H9 (cell line): ENCODE measurements at regions not wholly inside any gene's neighbourhood (a gene's known extent, or its start where the extent isn't known, plus 50 kb on each side); places are given as distances from the start of the nearest gene placed in this dataset.

Experiments
- DNase-seq: peaks from one replicate; pipeline ENCODE4 v3.0.0-alpha.2; 2017
- H2AFZ ChIP-seq: one replicate; pipeline ENCODE4 v1.6.1; 2013; ENCODE audit warnings: mild to moderate bottlenecking, low read length, control low read depth, moderate library complexity
- H2AK5ac ChIP-seq: 2 replicates; pipeline ENCODE4 v1.6.1; 2013; ENCODE audit warnings: low read length, control low read depth, mixed read lengths; ENCODE audit not compliant: insufficient read length
- H2BK120ac ChIP-seq: one replicate; pipeline ENCODE4 v1.6.1; 2013; ENCODE audit warnings: low read depth, mild to moderate bottlenecking, low read length, control low read depth, inconsistent platforms; ENCODE audit not compliant: poor library complexity, severe bottlenecking
- H2BK12ac ChIP-seq: 2 replicates; pipeline ENCODE4 v1.6.1; 2013; ENCODE audit warnings: low read length, control low read depth, mixed read lengths, low read depth; ENCODE audit not compliant: insufficient read length
- H2BK15ac ChIP-seq: 2 replicates; pipeline ENCODE4 v1.6.1; 2013; ENCODE audit warnings: low read depth, low read length, control low read depth
- H2BK20ac ChIP-seq: one replicate; pipeline ENCODE4 v1.6.1; 2013; ENCODE audit warnings: low read depth, mild to moderate bottlenecking, low read length, control low read depth, inconsistent platforms; ENCODE audit not compliant: poor library complexity, severe bottlenecking
- H2BK5ac ChIP-seq: 2 replicates; pipeline ENCODE4 v1.6.1; 2013; ENCODE audit warnings: low read length, control low read depth, mixed read lengths; ENCODE audit not compliant: insufficient read length
- H3K14ac ChIP-seq: 2 replicates; pipeline ENCODE4 v1.6.1; 2013; ENCODE audit warnings: low read length, control low read depth; ENCODE audit not compliant: insufficient read depth
- H3K18ac ChIP-seq: 2 replicates; pipeline ENCODE4 v1.6.1; 2013; ENCODE audit warnings: low read depth, mild to moderate bottlenecking, mixed read lengths, low read length, control low read depth; ENCODE audit not compliant: insufficient read length
- H3K23ac ChIP-seq: 2 replicates; pipeline ENCODE4 v1.6.1; 2013; ENCODE audit warnings: low read length, control low read depth, mixed read lengths, low read depth; ENCODE audit not compliant: insufficient read length
- H3K23me2 ChIP-seq: 2 replicates; pipeline ENCODE4 v1.6.1; 2013; ENCODE audit warnings: low read depth, mild to moderate bottlenecking, mixed read lengths, low read length, control low read depth; ENCODE audit not compliant: insufficient read length, poor library complexity, severe bottlenecking
- H3K27ac ChIP-seq: 2 replicates; pipeline ENCODE4 v1.5.1; 2013; ENCODE audit warnings: low read length, control low read depth, mixed read lengths, low read depth; ENCODE audit not compliant: insufficient read length
- H3K27me3 ChIP-seq: 2 replicates; pipeline ENCODE4 v1.6.1; 2013; ENCODE audit warnings: low read length, control low read depth, inconsistent platforms; ENCODE audit not compliant: insufficient read depth
- H3K4ac ChIP-seq: 2 replicates; pipeline ENCODE4 v1.6.1; 2013; ENCODE audit warnings: low read depth, mild to moderate bottlenecking, control low read depth, inconsistent platforms, low read length, moderate library complexity
- H3K4me1 ChIP-seq: 2 replicates; pipeline ENCODE4 v1.6.1; 2013; ENCODE audit warnings: low read length, control low read depth, inconsistent platforms; ENCODE audit not compliant: insufficient read depth
- H3K4me2 ChIP-seq: 2 replicates; pipeline ENCODE4 v1.6.1; 2013; ENCODE audit warnings: low read length, control low read depth, mixed read lengths; ENCODE audit not compliant: insufficient read length, insufficient read depth
- H3K56ac ChIP-seq: 2 replicates; pipeline ENCODE4 v1.6.1; 2013; ENCODE audit warnings: low read depth, mild to moderate bottlenecking, mixed read lengths, low read length, control low read depth; ENCODE audit not compliant: insufficient read length
- H3K79me1 ChIP-seq: 2 replicates; pipeline ENCODE4 v1.6.1; 2013; ENCODE audit warnings: low read depth, mild to moderate bottlenecking, moderate library complexity, low read length, control low read depth, inconsistent platforms; ENCODE audit not compliant: insufficient read depth, poor library complexity, severe bottlenecking
- H3K79me2 ChIP-seq: 2 replicates; pipeline ENCODE4 v1.6.1; 2013; ENCODE audit warnings: low read length, control low read depth, inconsistent platforms; ENCODE audit not compliant: insufficient read depth
- H3K9ac ChIP-seq: 2 replicates; pipeline ENCODE4 v1.6.1; 2013; ENCODE audit warnings: low read length, control low read depth, mixed read lengths; ENCODE audit not compliant: insufficient read length; ENCODE audit errors: extremely low read depth
- H3K9me3 ChIP-seq: one replicate; pipeline ENCODE4 v1.6.1; 2013; ENCODE audit warnings: low read depth, low read length, inconsistent platforms; ENCODE audit not compliant: control insufficient read depth
- H3T11ph ChIP-seq: one replicate; pipeline ENCODE4 v1.6.1; 2013; ENCODE audit warnings: mild to moderate bottlenecking, low read length, control low read depth, inconsistent platforms
- H4K20me1 ChIP-seq: one replicate; pipeline ENCODE4 v1.6.1; 2013; ENCODE audit not compliant: control insufficient read depth, insufficient read length, insufficient read depth
- H4K5ac ChIP-seq: 2 replicates; pipeline ENCODE4 v1.6.1; 2013; ENCODE audit warnings: low read depth, mild to moderate bottlenecking, mixed read lengths, low read length, control low read depth; ENCODE audit not compliant: insufficient read length
- H4K8ac ChIP-seq: replicated peaks from 2 replicates; pipeline ENCODE4 v1.6.1; 2013; ENCODE audit warnings: low read length, control low read depth, mixed read lengths, low read depth; ENCODE audit not compliant: insufficient read length
- H4K91ac ChIP-seq: 2 replicates; pipeline ENCODE4 v1.6.1; 2013; ENCODE audit warnings: low read depth, mild to moderate bottlenecking, moderate library complexity, mixed read lengths, low read length, control low read depth; ENCODE audit not compliant: insufficient read length
- H3K27ac Mint-ChIP-seq, 3 experiments: 2 replicates in 2 of 3; 3 replicates in 1 of 3; pipeline ENCODE4 v1.8.0; 2020 to 2021; ENCODE audit warnings: mixed read lengths in 3 of 3, mild to moderate bottlenecking in 1 of 3, moderate library complexity in 1 of 3
- H3K27me3 Mint-ChIP-seq: 2 replicates; pipeline ENCODE4 v1.8.0; 2021; ENCODE audit warnings: low read depth, mild to moderate bottlenecking, moderate library complexity, mixed read lengths
- H3K36me3 Mint-ChIP-seq, 3 experiments: 2 replicates in 2 of 3; 3 replicates in 1 of 3; pipeline ENCODE4 v1.8.0; 2020 to 2021; ENCODE audit warnings: low read depth in 3 of 3, mixed read lengths in 3 of 3; ENCODE audit not compliant: insufficient read depth in 1 of 3
- H3K4me1 Mint-ChIP-seq, 2 experiments: 2 replicates each; pipeline ENCODE4 v1.8.0; 2020; ENCODE audit warnings: mixed read lengths in 2 of 2
- H3K4me3 Mint-ChIP-seq, 2 experiments: 2 replicates in 1 of 2; 3 replicates in 1 of 2; pipeline ENCODE4 v1.8.0; 2020 to 2021; ENCODE audit warnings: mild to moderate bottlenecking in 2 of 2, mixed read lengths in 2 of 2, moderate library complexity in 1 of 2
- H3K9me3 Mint-ChIP-seq, 2 experiments: 2 replicates in 1 of 2; 3 replicates in 1 of 2; pipeline ENCODE4 v1.8.0; 2020; ENCODE audit warnings: mild to moderate bottlenecking in 2 of 2, mixed read lengths in 2 of 2, moderate library complexity in 1 of 2
- WGBS: extraction: QIAGEN DNeasy Blood & Tissue Kit; methylation state at CpG from one replicate; pipeline ENCODE4 v1.1.7; 2013; ENCODE audit warnings: missing lambda C conversion rate, low lambda C conversion rate, mixed read lengths; ENCODE audit not compliant: insufficient read length; ENCODE audit errors: extremely low coverage; 5-methylcytosine and 5-hydroxymethylcytosine counted together
- TF ChIP-seq, protein P1 (sequence below): fragments of 200-600 bp; sonication (generic); conservative IDR thresholded peaks from 3 replicates; pipeline ENCODE4 v1.8.0; 2021; ENCODE audit warnings: antibody characterized with exemption, mild to moderate bottlenecking

DNA sequence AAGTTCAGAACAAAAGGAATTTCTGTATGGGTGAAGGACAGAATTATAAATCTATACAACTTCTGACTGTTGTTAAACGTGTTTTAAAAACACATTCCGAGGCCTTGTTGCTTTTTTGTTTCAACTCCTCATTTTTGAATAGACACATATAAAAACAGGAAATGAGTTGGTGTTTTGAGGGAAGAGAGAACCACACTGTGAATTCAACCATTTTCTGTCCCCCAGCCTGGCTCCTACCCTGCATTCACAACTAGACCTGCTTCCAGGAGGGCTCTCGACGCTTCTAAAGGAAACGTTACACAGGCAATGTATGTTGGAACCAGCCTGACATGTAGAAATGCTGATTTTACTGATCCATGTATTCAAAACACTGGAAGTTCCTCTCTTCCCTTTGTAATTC lies 76.5 kb downstream of the OR13A1 start:
- H3K27ac ChIP-seq = no peak overlapping the region

More for the DNA sequence above, 76.5 kb downstream of the OR13A1 start:
- Histone ChIP-seq H3K23ac (no peak overlapping the region), H3K14ac (no peak overlapping the region), H2AFZ (no peak overlapping the region), H2BK120ac (no peak overlapping the region), H3K56ac (no peak overlapping the region), H2BK12ac (no peak overlapping the region), H4K8ac (no peak overlapping the region), H3K18ac (no peak overlapping the region), H2AK5ac (no peak overlapping the region), H2BK15ac (no peak overlapping the region), H3K9me3 (no peaks in the 10 kb centered on the region), H2BK20ac (no peak overlapping the region), H3K27me3 (no peaks in the 10 kb centered on the region), H3K4me2 (no peak overlapping the region), H3K79me2 (no peaks in the 10 kb centered on the region), H4K20me1 (no peaks in the 10 kb centered on the region), H3K4me1 (peaks cover 4% of the 10 kb centered on the region; the same call in 1 of the 2 replicates), H3T11ph (no peak overlapping the region), H2BK5ac (no peak overlapping the region), H3K23me2 (no peaks in the 10 kb centered on the region), H4K5ac (no peak overlapping the region), H4K91ac (no peak overlapping the region), H3K79me1 (no peaks in the 10 kb centered on the region), H3K9ac (no peak overlapping the region), H3K4ac (no peak overlapping the region)
- no peaks in the 10 kb centered on the region; the same call in 1 of the 2 replicates for H3K27me3 Mint-ChIP-seq
- peaks cover 13 to 14% of the 10 kb centered on the region in 2 experiments for H3K4me1 Mint-ChIP-seq
- H3K9me3 Mint-ChIP-seq = no peaks in the 10 kb centered on the region; a peak in 1 of 5 replicates
- no peaks in the 10 kb centered on the region; a peak in 1 of 7 replicates for H3K36me3 Mint-ChIP-seq
- no peak overlapping the region for H3K27ac Mint-ChIP-seq
- WGBS = no CpG with 5 or more reads among the region's 5 CpGs
- no peak overlapping the region for H3K4me3 Mint-ChIP-seq
- TF ChIP-seq, protein P1, sequence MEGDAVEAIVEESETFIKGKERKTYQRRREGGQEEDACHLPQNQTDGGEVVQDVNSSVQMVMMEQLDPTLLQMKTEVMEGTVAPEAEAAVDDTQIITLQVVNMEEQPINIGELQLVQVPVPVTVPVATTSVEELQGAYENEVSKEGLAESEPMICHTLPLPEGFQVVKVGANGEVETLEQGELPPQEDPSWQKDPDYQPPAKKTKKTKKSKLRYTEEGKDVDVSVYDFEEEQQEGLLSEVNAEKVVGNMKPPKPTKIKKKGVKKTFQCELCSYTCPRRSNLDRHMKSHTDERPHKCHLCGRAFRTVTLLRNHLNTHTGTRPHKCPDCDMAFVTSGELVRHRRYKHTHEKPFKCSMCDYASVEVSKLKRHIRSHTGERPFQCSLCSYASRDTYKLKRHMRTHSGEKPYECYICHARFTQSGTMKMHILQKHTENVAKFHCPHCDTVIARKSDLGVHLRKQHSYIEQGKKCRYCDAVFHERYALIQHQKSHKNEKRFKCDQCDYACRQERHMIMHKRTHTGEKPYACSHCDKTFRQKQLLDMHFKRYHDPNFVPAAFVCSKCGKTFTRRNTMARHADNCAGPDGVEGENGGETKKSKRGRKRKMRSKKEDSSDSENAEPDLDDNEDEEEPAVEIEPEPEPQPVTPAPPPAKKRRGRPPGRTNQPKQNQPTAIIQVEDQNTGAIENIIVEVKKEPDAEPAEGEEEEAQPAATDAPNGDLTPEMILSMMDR = no peak
- DNase-seq = no peak
